ENCODE measurements at regions not wholly inside any gene's neighbourhood (a gene's known extent, or its start where the extent isn't known, plus 50 kb on each side); places are given as distances from the start of the nearest gene placed in this dataset.

DNA sequence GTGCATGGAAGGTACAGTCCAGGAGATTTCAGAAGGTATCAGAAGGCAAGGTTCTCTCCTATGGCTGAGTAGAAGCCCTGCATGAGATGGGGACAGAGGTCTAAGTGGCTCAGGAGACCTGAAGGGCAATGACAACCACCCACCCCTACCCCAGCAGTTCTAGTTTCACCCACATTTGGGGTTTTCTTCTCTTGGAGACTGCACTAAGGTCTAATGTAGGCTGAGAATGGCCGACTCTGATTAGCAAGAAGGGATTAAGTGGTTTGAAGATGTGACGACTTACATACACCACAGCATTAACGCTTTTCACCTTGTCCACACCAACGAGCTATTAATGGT is 71.7 kb upstream of the SOX5 start:
- no CpG with 5 or more reads among the region's 4 CpGs for WGBS, 2 experiments (ENCODE audit: extremely low coverage in 2 of 2, insufficient read length in 1 of 2)
- intact Hi-C loops (cut with micrococcal nuclease) = no loop called here
- in situ Hi-C loops (cut with MboI; ENCODE audit: low sequenced_read_pairs) = no loop called here

More for the DNA sequence above, 71.7 kb upstream of the SOX5 start:
- H3K14ac ChIP-seq (replicated peaks; ENCODE audit: low read depth, low read length) = no peak overlapping the region
- TF ChIP-seq POLR2A (IDR thresholded peaks at IDR 0.05; ENCODE audit: low read depth, low read length) (no peak), MAFK (IDR thresholded peaks at IDR 0.05; ENCODE audit: low read depth, low read length) (no peak), RAD21 (IDR thresholded peaks at IDR 0.05; ENCODE audit: low read length) (no peak), MAZ (IDR thresholded peaks at IDR 0.05; ENCODE audit: borderline replicate concordance, low read depth, low read length) (no peak), SMC3 (IDR thresholded peaks at IDR 0.05; ENCODE audit: low read depth, low read length) (no peak), ELK1 (IDR thresholded peaks at IDR 0.05; ENCODE audit: borderline replicate concordance, low read depth, low read length) (no peak), CHD1 (IDR thresholded peaks at IDR 0.05; ENCODE audit: low read depth, low read length) (no peak)
- no peak for DNase-seq
- H3K4me2 ChIP-seq (ENCODE audit: low read depth, low read length) = no peak overlapping the region
- ATAC-seq (ENCODE audit: low read depth) = no peak
- H3K36me3 ChIP-seq (ENCODE audit: control insufficient read depth, insufficient read depth, low read length) = no peaks in the 10 kb centered on the region
- no peak overlapping the region for H2AFZ ChIP-seq (replicated peaks; ENCODE audit: low read length, poor library complexity)
- H3K18ac ChIP-seq (ENCODE audit: low read depth, low read length) = no peak overlapping the region
- H4K20me1 ChIP-seq (ENCODE audit: insufficient read depth, low read length) = no peaks in the 10 kb centered on the region
- H3K27me3 ChIP-seq (ENCODE audit: control insufficient read depth, insufficient read depth, low read length) = no peaks in the 10 kb centered on the region
- ChIA-PET POLR2A (ENCODE audit: unreplicated experiment) (no interaction called here), CTCF (no interaction called here)
- H2BK5ac ChIP-seq (ENCODE audit: low read depth, low read length, poor library complexity, severe bottlenecking) = no peak overlapping the region
- H4K91ac ChIP-seq (ENCODE audit: insufficient read depth, low read depth, low read length) = no peak overlapping the region
- no peak overlapping the region for H3K9ac ChIP-seq (ENCODE audit: low read depth, low read length)
- no peak overlapping the region for H2AK9ac ChIP-seq (replicated peaks; ENCODE audit: low read depth, low read length, poor library complexity)
- H2BK15ac ChIP-seq (ENCODE audit: low read depth, low read length) = no peak overlapping the region
- H3K4me1 ChIP-seq (ENCODE audit: control insufficient read depth, insufficient read depth, low read length) = 0 out of 2 replicates have a peak, but pooled peaks cover 2% of the 10 kb centered on the region
- no peak overlapping the region for H3K4me3 ChIP-seq (ENCODE audit: insufficient read depth, low read depth, low read length)
- H3K9me3 ChIP-seq (ENCODE audit: control insufficient read depth, insufficient read depth, low read length) = no peaks in the 10 kb centered on the region
- no peak overlapping the region for H2BK120ac ChIP-seq (ENCODE audit: low read depth, low read length)
- H3K9me1 ChIP-seq (ENCODE audit: insufficient read depth, low read length) = no peaks in the 10 kb centered on the region
- H3K23ac ChIP-seq (ENCODE audit: low read depth, low read length) = no peak overlapping the region
- no peak overlapping the region for H3K27ac ChIP-seq (ENCODE audit: insufficient read depth, low read length)
- BruUV-seq (replicated peaks) = no TSS peak
- H3K79me1 ChIP-seq (ENCODE audit: low read depth in 1 of 2, low read length in 2 of 2) = no peaks in the 10 kb centered on the region
- dilution Hi-C loops (cut with HindIII; ENCODE audit: low sequenced_read_pairs, unreplicated experiment) = no loop called here
- no peak overlapping the region for H3K4ac ChIP-seq (ENCODE audit: low read depth, low read length)
- no peak overlapping the region for H2BK20ac ChIP-seq (ENCODE audit: low read depth, low read length)
- H4K8ac ChIP-seq (ENCODE audit: low read depth in 2 of 2, low read length in 2 of 2) = no peak overlapping the region
- H4K5ac ChIP-seq (ENCODE audit: low read depth, low read length) = no peak overlapping the region
- no peak overlapping the region for H3K56ac ChIP-seq (ENCODE audit: extremely low read depth, insufficient read depth, low read length)
- H2AK5ac ChIP-seq (ENCODE audit: low read depth, low read length) = no peak overlapping the region

Data from IMR-90 (cell line).